NCI-H2196 (cell line): ENCODE measurements at regions not wholly inside any gene's neighbourhood (a gene's known extent, or its start where the extent isn't known, plus 50 kb on each side); places are given as distances from the start of the nearest gene placed in this dataset.

Experiments used
- DNase-seq: peaks from one replicate; lab custom pipeline; 2025; ENCODE audit not compliant: unreplicated experiment; lab: John Stamatoyannopoulos, UW

GRCh38 chr2:64331849-64332699 lies 121.9 kb upstream of the LGALSL start:
- DNase-seq = no peak

GRCh38 chr2:64336171-64336570 lies 117.8 kb upstream of the LGALSL start:
- no peak for DNase-seq

- no peak for DNase-seq
These were observed 116.6 kb upstream of the LGALSL start for GRCh38 chr2:64337314-64337713.

- DNase-seq = no peak
These were observed 115.9 kb upstream of the LGALSL start for GRCh38 chr2:64338108-64338507.

GRCh38 chr2:64338910-64339500 lies 115.0 kb upstream of the LGALSL start:
- DNase-seq = no peak

GRCh38 chr2:64341461-64341860 lies 112.5 kb upstream of the LGALSL start:
- no peak for DNase-seq

GRCh38 chr2:64342195-64343099 lies 111.5 kb upstream of the LGALSL start:
- DNase-seq = no peak

- no peak for DNase-seq
These were observed 108.9 kb upstream of the LGALSL start for GRCh38 chr2:64344999-64345576.

GRCh38 chr2:64345998-64346397 lies 108.0 kb upstream of the LGALSL start:
- no peak for DNase-seq

- no peak for DNase-seq
These were observed 105.4 kb upstream of the LGALSL start for GRCh38 chr2:64348386-64349130.

GRCh38 chr2:64349131-64349530 lies 104.8 kb upstream of the LGALSL start:
- no peak for DNase-seq

- no peak for DNase-seq
These were observed 103.0 kb upstream of the LGALSL start for GRCh38 chr2:64350996-64351395.

- DNase-seq = no peak
These were observed 101.7 kb upstream of the LGALSL start for GRCh38 chr2:64352292-64352691.

- no peak for DNase-seq
These were observed 98.9 kb upstream of the LGALSL start for GRCh38 chr2:64354857-64355680.

GRCh38 chr2:64356906-64357305 lies 97.1 kb upstream of the LGALSL start:
- no peak for DNase-seq

GRCh38 chr2:64359171-64359891 lies 94.6 kb upstream of the LGALSL start:
- DNase-seq = no peak

GRCh38 chr2:64359892-64360657 lies 93.9 kb upstream of the LGALSL start:
- DNase-seq = no peak
